ENCODE measurements at regions not wholly inside any gene's neighbourhood (a gene's known extent, or its start where the extent isn't known, plus 50 kb on each side); places are given as distances from the start of the nearest gene placed in this dataset.

GRCh38 chr4:3867403-3868100 is 101.4 kb downstream of the ADRA2C start:
- DNase-seq = no peak

- DNase-seq = peak; percentile 14
Measured at GRCh38 chr4:3868211-3869173, 102.3 kb downstream of the ADRA2C start.

DNA sequence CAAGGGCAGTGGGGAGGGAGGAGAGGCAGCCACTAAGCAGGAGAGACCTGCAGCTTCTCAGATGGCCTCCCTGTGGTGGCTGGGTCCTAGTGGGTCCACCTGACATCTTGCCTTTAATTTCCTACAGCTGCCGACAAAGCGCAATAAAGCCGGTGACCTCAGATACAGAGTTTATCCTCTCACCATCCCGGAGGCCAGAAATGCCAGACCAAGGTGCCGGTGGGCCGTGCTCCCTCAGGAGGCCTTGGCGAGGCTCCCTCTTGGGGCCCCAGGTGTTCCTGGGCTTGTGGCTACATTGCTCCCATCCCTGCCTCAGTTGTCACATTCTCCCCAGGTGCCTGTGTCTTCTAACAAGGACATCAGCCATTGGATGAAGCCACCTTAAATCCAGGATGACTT is 103.0 kb downstream of the ADRA2C start:
- no peak for DNase-seq

GRCh38 chr4:3869661-3870566 is 103.7 kb downstream of the ADRA2C start:
- DNase-seq = no peak

DNA sequence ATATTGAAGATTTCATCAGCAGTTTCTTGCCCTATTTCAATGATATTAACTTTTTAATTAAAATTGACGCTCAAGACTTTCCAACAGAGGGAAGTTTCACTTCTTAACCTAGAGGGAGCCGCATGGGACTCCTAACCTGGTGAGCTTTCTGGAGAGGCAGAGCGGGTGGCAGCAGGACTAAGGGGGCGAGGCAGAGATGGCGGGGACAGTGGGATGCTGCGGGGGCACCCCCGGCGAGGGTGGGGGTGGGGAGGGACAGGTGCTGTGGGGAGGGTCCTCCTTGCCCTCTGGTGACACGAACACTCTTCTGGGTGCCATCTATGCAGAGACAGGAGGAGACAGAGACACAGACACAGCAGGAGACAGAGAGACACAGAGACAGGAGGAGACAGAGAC is 104.4 kb downstream of the ADRA2C start:
- no peak for DNase-seq

- DNase-seq = no peak
Measured at GRCh38 chr4:3871181-3871852, 105.1 kb downstream of the ADRA2C start.

GRCh38 chr4:3871881-3872833 is 106.0 kb downstream of the ADRA2C start:
- no peak for DNase-seq

DNA sequence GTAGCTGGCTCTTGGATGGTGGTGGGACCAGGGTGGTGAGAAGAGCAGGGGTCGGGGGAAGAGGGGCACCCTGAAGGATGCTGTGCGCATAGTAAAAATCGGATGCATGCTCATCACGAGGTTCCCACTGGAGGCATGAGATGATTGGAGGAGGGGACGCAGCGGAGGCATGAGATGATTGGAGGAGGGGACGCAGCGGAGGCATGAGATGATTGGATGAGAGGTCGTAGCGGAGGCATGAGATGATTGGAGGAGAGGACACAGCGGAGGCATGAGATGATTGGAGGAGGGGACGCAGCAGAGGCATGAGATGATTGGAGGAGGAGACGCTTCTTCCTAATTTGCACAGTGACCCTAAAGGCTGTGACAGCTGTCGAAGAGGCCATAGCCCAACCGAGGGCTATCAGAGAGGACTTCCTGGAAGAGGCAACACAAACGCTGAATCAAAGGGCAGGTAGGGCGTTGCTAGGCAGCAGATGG is 106.7 kb downstream of the ADRA2C start:
- DNase-seq = no peak

GRCh38 chr4:3873408-3874027 is 107.3 kb downstream of the ADRA2C start:
- DNase-seq = no peak

DNA sequence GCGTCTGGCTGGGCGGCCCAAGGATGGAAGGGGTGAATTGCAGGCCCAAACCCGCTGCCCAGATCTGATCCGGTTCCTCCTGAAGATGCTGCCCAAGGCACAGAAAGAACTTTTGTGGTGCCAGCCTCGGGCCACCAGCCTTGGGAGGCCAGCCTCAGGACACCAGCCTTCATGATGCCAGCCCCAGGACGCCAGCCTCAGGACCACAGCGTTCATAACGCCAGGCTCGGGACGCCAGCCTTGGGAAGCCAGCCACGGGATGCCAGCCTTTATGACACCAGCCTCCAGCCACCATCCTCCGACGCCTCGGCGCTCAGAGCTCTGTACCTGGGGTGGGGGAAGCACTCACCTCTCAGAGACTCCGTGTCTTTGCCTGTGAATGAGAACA is 107.8 kb downstream of the ADRA2C start:
- no peak for DNase-seq

DNA sequence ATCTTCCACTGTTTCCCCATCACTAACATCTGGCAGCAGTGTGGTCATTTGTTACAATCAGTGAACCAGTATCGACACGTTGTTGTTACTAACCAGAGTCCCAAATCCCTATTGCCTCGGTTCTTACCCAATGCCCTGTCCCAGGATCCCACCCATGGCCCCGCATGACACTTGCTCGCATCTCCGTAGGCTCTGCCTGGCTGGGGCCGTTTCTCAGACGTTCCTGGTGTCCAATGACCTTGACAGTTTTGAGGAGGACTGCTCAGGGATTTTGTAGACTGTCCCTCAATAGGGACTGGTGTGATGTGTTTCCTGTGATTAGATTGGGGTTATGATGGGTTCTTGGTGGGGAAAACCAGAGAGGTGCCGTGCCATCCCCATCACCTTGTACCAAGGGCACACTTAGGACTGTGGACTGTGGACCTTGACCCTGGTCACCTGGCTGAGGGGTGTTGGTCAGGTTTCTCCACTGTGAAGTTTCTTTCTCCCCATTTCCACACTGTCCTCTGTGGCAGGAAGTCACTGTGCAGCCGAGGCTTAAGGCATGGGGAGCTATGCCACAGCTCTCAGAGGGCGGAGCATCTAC is 108.4 kb downstream of the ADRA2C start:
- DNase-seq = no peak

DNA sequence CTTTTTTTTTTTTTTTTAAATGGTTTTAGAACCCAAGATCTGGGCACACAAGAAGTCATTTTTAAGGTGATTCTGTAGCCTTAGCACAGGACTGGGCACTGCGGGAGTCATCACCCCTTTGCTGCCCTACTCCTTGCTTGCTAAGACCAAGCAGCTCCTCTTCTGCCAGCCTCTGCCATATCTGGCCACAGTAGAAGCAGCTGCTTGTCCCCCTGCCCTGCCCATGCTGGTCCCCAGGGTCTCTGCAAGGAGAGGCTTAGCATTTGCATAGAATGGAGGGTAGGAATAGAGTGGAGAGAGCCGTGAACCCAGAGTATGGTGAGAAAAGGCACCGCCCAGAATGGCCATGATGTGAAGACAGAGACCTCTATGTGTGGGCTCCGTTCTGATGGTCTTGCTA is 109.3 kb downstream of the ADRA2C start:
- no peak for DNase-seq

GRCh38 chr4:3876057-3876845 is 110.1 kb downstream of the ADRA2C start:
- DNase-seq = peak; percentile 71

GRCh38 chr4:3877236-3877635 is 111.1 kb downstream of the ADRA2C start:
- peak; percentile 50 for DNase-seq

GRCh38 chr4:3877868-3878267 is 111.7 kb downstream of the ADRA2C start:
- DNase-seq = no peak

DNA sequence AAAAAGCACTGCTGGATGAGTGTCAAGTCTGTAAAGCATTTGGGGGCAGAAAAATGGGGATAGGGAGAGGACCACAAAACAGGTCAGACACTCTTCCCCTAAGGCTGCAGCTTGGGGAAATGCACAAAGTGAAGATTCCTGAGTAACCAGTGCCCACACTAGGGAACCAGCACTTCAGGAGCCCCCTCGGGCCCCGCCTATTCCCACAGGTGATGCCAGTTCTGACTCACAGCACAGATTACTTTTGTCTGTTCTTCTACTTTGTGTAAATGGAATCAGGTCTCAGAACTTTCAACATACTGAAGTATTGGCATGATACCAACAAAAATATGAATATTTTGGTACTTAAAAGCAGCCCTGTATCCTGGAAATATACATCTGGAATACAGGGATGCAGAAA is 112.5 kb downstream of the ADRA2C start:
- DNase-seq = no peak

GRCh38 chr4:3879681-3880614 is 113.8 kb downstream of the ADRA2C start:
- DNase-seq = no peak

- peak; percentile 47 for DNase-seq
Measured at GRCh38 chr4:3880615-3881120, 114.5 kb downstream of the ADRA2C start.

All from MV-4-11 (cell line).